ENCODE measurements at regions not wholly inside any gene's neighbourhood (a gene's known extent, or its start where the extent isn't known, plus 50 kb on each side); places are given as distances from the start of the nearest gene placed in this dataset.

GRCh38 chr9:7965063-7965462 lies 165.5 kb upstream of the DMAC1 start:
- ChIA-PET POLR2A (no interaction called here), CTCF (no interaction called here)
- no peak for DNase-seq (ENCODE audit: low read depth)
- H3K4me3 ChIP-seq (ENCODE audit: low read depth, low read length): no peak overlapping the region
- no peak for TF ChIP-seq CTCF (IDR thresholded peaks at IDR 0.05; ENCODE audit: insufficient read depth, low read depth, low read length)
- no peaks in the 10 kb centered on the region for H3K27me3 ChIP-seq (ENCODE audit: control insufficient read depth, insufficient read depth, low read length)
- no peaks in the 10 kb centered on the region for H3K36me3 ChIP-seq (ENCODE audit: control insufficient read depth, insufficient read depth, low read length)

- Histone ChIP-seq H3K36me3 (ENCODE audit: control insufficient read depth, insufficient read depth, low read length) (no peaks in the 10 kb centered on the region), H3K4me3 (ENCODE audit: low read depth, low read length) (no peak overlapping the region), H3K27me3 (ENCODE audit: control insufficient read depth, insufficient read depth, low read length) (no peaks in the 10 kb centered on the region)
- DNase-seq (ENCODE audit: low read depth): no peak
- POLR2A ChIA-PET: no interaction called here
- CTCF ChIA-PET: interaction anchor here (0.6 to 0.7 kb wide), 2 partner anchors 24 to 387 kb away, joined by 3 read pairs; no protein-coding TSS in a partner anchor
- TF ChIP-seq CTCF (IDR thresholded peaks at IDR 0.05; ENCODE audit: insufficient read depth, low read depth, low read length): no peak
These were observed 163.4 kb upstream of the DMAC1 start for GRCh38 chr9:7963026-7963425.

- Histone ChIP-seq H3K36me3 (ENCODE audit: control insufficient read depth, insufficient read depth, low read length) (no peaks in the 10 kb centered on the region), H3K4me3 (ENCODE audit: low read depth, low read length) (no peak overlapping the region), H3K27me3 (ENCODE audit: control insufficient read depth, insufficient read depth, low read length) (no peaks in the 10 kb centered on the region)
- no peak for TF ChIP-seq CTCF (IDR thresholded peaks at IDR 0.05; ENCODE audit: insufficient read depth, low read depth, low read length)
- no peak for DNase-seq (ENCODE audit: low read depth)
- ChIA-PET CTCF (interaction anchor here (1.5 kb wide), 1 partner anchor 18 kb away, joined by 4 read pairs; no protein-coding TSS in a partner anchor), POLR2A (no interaction called here)
These were observed 161.5 kb upstream of the DMAC1 start for GRCh38 chr9:7961076-7961475.

GRCh38 chr9:7960320-7961050 lies 160.9 kb upstream of the DMAC1 start:
- H3K27me3 ChIP-seq (ENCODE audit: control insufficient read depth, insufficient read depth, low read length): no peaks in the 10 kb centered on the region
- no peak for TF ChIP-seq CTCF (IDR thresholded peaks at IDR 0.05; ENCODE audit: insufficient read depth, low read depth, low read length)
- ChIA-PET POLR2A (no interaction called here), CTCF (no interaction called here)
- no peak overlapping the region for H3K4me3 ChIP-seq (ENCODE audit: low read depth, low read length)
- DNase-seq (ENCODE audit: low read depth): no peak
- H3K36me3 ChIP-seq (ENCODE audit: control insufficient read depth, insufficient read depth, low read length): no peaks in the 10 kb centered on the region

- Histone ChIP-seq H3K27me3 (ENCODE audit: control insufficient read depth, insufficient read depth, low read length) (no peaks in the 10 kb centered on the region), H3K36me3 (ENCODE audit: control insufficient read depth, insufficient read depth, low read length) (no peaks in the 10 kb centered on the region), H3K4me3 (ENCODE audit: low read depth, low read length) (no peak overlapping the region)
- POLR2A ChIA-PET: no interaction called here
- DNase-seq (ENCODE audit: low read depth): no peak
- CTCF ChIA-PET: no interaction called here
- TF ChIP-seq CTCF (IDR thresholded peaks at IDR 0.05; ENCODE audit: insufficient read depth, low read depth, low read length): no peak
These were observed 158.2 kb upstream of the DMAC1 start for GRCh38 chr9:7957803-7958202.

Data from BJ (cell line).